ENCODE measurements at regions not wholly inside any gene's neighbourhood (a gene's known extent, or its start where the extent isn't known, plus 50 kb on each side); places are given as distances from the start of the nearest gene placed in this dataset.

DNA sequence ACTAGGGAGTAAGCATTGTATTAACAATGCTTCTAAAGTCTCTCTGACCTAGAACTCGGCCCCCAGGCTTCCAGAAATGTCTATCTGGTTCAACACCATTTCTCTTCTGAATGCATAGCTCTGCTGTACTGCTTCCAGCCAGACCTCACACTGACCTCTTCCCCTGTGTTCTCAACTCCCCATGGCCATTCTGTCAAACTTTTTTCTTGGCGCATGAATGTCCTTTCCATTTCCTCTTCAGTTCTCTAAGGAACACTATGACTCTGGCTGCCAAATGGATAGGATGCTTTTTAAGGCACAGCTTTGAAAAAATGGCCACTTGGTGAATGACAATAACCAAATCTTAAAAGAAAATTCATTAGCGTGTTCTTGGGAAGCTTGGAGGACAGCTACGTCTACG is 425.8 kb downstream of the ETV1 start:
- Histone ChIP-seq H3K79me2 (ENCODE audit: insufficient read depth, low read depth) (no peaks in the 10 kb centered on the region), H3K4me2 (peak overlapping the region; percentile 63), H2AFZ (ENCODE audit: low read depth) (peak overlapping the region; percentile 32; the same call in 1 of the 2 replicates), H3K27ac (peak overlapping the region; percentile 9), H3K4me1 (ENCODE audit: low read depth, poor library complexity, severe bottlenecking) (peaks cover 51% of the 10 kb centered on the region), H3K9ac (no peak overlapping the region), H3K27me3 (ENCODE audit: insufficient read depth, low read depth) (no peaks in the 10 kb centered on the region), H3K36me3 (ENCODE audit: insufficient read depth) (no peaks in the 10 kb centered on the region), H4K20me1 (ENCODE audit: insufficient read depth) (no peaks in the 10 kb centered on the region), H3K4me3 (IDR thresholded peaks at IDR 0.05; ENCODE audit: insufficient read depth, low read depth, low read length) (no peak overlapping the region)
- TF ChIP-seq, protein P1, sequence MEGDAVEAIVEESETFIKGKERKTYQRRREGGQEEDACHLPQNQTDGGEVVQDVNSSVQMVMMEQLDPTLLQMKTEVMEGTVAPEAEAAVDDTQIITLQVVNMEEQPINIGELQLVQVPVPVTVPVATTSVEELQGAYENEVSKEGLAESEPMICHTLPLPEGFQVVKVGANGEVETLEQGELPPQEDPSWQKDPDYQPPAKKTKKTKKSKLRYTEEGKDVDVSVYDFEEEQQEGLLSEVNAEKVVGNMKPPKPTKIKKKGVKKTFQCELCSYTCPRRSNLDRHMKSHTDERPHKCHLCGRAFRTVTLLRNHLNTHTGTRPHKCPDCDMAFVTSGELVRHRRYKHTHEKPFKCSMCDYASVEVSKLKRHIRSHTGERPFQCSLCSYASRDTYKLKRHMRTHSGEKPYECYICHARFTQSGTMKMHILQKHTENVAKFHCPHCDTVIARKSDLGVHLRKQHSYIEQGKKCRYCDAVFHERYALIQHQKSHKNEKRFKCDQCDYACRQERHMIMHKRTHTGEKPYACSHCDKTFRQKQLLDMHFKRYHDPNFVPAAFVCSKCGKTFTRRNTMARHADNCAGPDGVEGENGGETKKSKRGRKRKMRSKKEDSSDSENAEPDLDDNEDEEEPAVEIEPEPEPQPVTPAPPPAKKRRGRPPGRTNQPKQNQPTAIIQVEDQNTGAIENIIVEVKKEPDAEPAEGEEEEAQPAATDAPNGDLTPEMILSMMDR (conservative IDR thresholded peaks at IDR 0.05; ENCODE audit: low read depth, low read length): no peak

DNA sequence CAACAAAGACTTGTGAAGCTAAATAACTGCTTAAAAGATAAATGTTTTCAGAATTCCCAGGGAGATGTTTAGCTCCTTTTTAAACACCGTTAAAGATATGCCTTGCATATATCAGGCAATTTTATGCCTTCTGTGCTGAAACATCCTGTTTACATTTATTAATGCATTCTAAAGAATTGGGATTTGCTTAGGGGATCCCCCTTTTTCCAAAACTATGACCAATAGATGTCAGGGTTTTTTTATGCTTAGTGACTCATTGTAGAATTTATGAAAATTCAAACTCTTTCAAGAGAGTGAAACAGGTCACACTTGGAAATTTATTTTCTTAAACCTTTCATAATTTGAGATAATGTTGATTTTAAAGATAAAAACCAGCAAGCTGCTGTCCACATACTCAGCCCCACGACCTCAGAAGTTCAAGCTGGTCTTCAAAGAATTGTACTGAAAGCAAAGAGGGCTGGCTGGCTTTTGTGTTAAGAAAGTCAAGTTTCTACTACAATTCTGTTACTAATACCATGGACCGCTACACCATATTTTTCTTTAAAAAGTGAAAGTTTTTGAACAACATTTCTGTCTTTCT is 411.8 kb downstream of the ETV1 start:
- TF ChIP-seq, protein P1 (conservative IDR thresholded peaks at IDR 0.05; ENCODE audit: low read depth, low read length): no peak
- Histone ChIP-seq H3K9ac (no peak overlapping the region), H3K27me3 (ENCODE audit: insufficient read depth, low read depth) (no peaks in the 10 kb centered on the region), H2AFZ (ENCODE audit: low read depth) (no peak overlapping the region), H3K4me3 (IDR thresholded peaks at IDR 0.05; ENCODE audit: insufficient read depth, low read depth, low read length) (no peak overlapping the region), H3K79me2 (ENCODE audit: insufficient read depth, low read depth) (no peaks in the 10 kb centered on the region), H3K36me3 (ENCODE audit: insufficient read depth) (no peaks in the 10 kb centered on the region), H3K4me1 (ENCODE audit: low read depth, poor library complexity, severe bottlenecking) (no peaks in the 10 kb centered on the region), H3K4me2 (no peak overlapping the region), H4K20me1 (ENCODE audit: insufficient read depth) (no peaks in the 10 kb centered on the region), H3K27ac (no peak overlapping the region)

DNA sequence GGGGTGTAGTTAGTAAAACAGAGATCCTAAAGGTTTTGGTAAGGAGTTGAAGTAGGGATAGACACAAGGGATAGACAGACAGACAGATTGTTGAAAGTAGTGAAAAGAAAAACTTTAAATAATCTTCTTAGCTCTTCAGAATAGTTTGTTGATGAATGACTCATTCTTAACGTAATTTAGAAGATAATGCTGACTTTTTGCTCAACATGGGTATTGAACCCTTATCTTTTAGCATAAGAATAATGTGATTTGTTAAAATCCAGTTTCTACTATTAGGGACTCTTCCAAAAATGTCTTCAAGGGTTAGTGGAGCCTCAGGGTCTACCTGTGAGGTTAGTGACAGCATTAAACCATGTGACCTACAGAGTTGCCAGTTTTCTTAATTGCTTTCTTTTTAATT is 411.2 kb downstream of the ETV1 start:
- no peak overlapping the region for H3K27ac ChIP-seq
- no peaks in the 10 kb centered on the region for H3K27me3 ChIP-seq (ENCODE audit: insufficient read depth, low read depth)
- no peak overlapping the region for H2AFZ ChIP-seq (ENCODE audit: low read depth)
- TF ChIP-seq, protein P1 (conservative IDR thresholded peaks at IDR 0.05; ENCODE audit: low read depth, low read length): no peak
- H3K36me3 ChIP-seq (ENCODE audit: insufficient read depth): no peaks in the 10 kb centered on the region
- no peak overlapping the region for H3K9ac ChIP-seq
- no peaks in the 10 kb centered on the region for H3K79me2 ChIP-seq (ENCODE audit: insufficient read depth, low read depth)
- H3K4me3 ChIP-seq (IDR thresholded peaks at IDR 0.05; ENCODE audit: insufficient read depth, low read depth, low read length): no peak overlapping the region
- H4K20me1 ChIP-seq (ENCODE audit: insufficient read depth): no peaks in the 10 kb centered on the region
- H3K4me2 ChIP-seq: no peak overlapping the region
- no peaks in the 10 kb centered on the region for H3K4me1 ChIP-seq (ENCODE audit: low read depth, poor library complexity, severe bottlenecking)

DNA sequence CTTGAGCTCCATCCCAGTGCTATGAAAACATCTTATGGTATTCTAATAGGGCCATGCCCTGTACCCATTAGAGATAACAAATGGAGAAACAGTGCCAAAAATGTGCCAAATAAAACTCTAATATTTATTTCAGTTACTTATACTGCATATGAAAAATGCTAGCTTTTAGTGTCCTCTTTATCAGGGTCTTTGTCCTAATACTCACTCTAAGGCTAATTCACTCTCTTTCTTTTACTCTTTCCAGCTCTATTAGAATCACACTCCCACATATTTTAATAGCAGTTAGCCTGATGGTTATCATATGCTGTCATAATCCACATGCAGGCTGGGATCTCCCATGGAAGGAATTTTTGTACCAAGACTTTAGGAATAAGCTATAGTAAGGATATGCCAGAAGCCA is 408.4 kb downstream of the ETV1 start:
- H3K4me1 ChIP-seq (ENCODE audit: low read depth, poor library complexity, severe bottlenecking): no peaks in the 10 kb centered on the region
- no peaks in the 10 kb centered on the region for H3K79me2 ChIP-seq (ENCODE audit: insufficient read depth, low read depth)
- H3K4me2 ChIP-seq: no peak overlapping the region
- no peak overlapping the region for H3K27ac ChIP-seq
- H3K4me3 ChIP-seq (IDR thresholded peaks at IDR 0.05; ENCODE audit: insufficient read depth, low read depth, low read length): no peak overlapping the region
- no peak overlapping the region for H3K9ac ChIP-seq
- no peaks in the 10 kb centered on the region for H3K36me3 ChIP-seq (ENCODE audit: insufficient read depth)
- no peak overlapping the region for H2AFZ ChIP-seq (ENCODE audit: low read depth)
- TF ChIP-seq, protein P1 (conservative IDR thresholded peaks at IDR 0.05; ENCODE audit: low read depth, low read length): no peak
- H3K27me3 ChIP-seq (ENCODE audit: insufficient read depth, low read depth): no peaks in the 10 kb centered on the region
- no peaks in the 10 kb centered on the region for H4K20me1 ChIP-seq (ENCODE audit: insufficient read depth)

Data from KMS-11 (cell line).